Sigmoid colon (tissue), 6 donors: ENCODE measurements at regions not wholly inside any gene's neighbourhood (a gene's known extent, or its start where the extent isn't known, plus 50 kb on each side); places are given as distances from the start of the nearest gene placed in this dataset.

Experiments
- DNase-seq: peaks from one replicate; pipeline ENCODE4 v3.0.0-alpha.2; 2019
- H3K27ac ChIP-seq, 4 donors: fragments of 200-600 bp; sonication (generic); one replicate each; pipeline ENCODE4 v1.5.1; 2016 to 2019; ENCODE audit warnings: mild to moderate bottlenecking in 1 of 4
- H3K27me3 ChIP-seq, 3 donors: fragments of 200-600 bp; sonication (generic); one replicate each; pipeline ENCODE4 v1.5.1; 2019; ENCODE audit warnings: mild to moderate bottlenecking in 1 of 3
- H3K36me3 ChIP-seq, 4 donors: fragments of 200-600 bp; sonication (generic); one replicate each; pipeline ENCODE4 v1.5.1; 2016 to 2019
- H3K4me1 ChIP-seq, 4 donors: fragments of 200-600 bp; sonication (generic); one replicate each; pipeline ENCODE4 v1.5.1; 2017 to 2019
- H3K4me3 ChIP-seq, 4 donors: fragments of 200-600 bp; sonication (generic); one replicate each; pipeline ENCODE4 v1.5.1; 2017 to 2019; ENCODE audit warnings: mild to moderate bottlenecking in 2 of 4, moderate library complexity in 1 of 4
- H3K9me3 ChIP-seq, 4 donors: fragments of 200-600 bp in 3 of 4; sonication (generic) in 3 of 4; one replicate each; pipeline versions ENCODE4 v1.5.1 to v1.6.1; 2013 to 2019
- CTCF ChIP-seq, 4 experiments: fragments of 450-650 bp in 3 of 4; fragments of 200-600 bp in 1 of 4; IDR thresholded peaks; one replicate each; pipeline ENCODE4 v1.5.1; 2016 to 2019; ENCODE audit warnings: antibody characterized with exemption in 4 of 4, mild to moderate bottlenecking in 3 of 4, moderate library complexity in 2 of 4
- EP300 ChIP-seq, 4 donors: sonication (generic); formaldehyde crosslinking; IDR thresholded peaks; one replicate each; pipeline ENCODE4 v1.6.1; 2017; ENCODE audit warnings: antibody characterized with exemption in 4 of 4
- POLR2A ChIP-seq, 2 donors: fragments of 450-650 bp; IDR thresholded peaks; one replicate each; pipeline ENCODE4 v1.6.1; 2016; ENCODE audit warnings: antibody characterized with exemption in 2 of 2, mild to moderate bottlenecking in 2 of 2, moderate library complexity in 2 of 2
- POLR2AphosphoS5 ChIP-seq, 4 donors: sonication (generic); formaldehyde crosslinking; IDR thresholded peaks; one replicate each; pipeline ENCODE4 v1.6.1; 2017; ENCODE audit warnings: antibody characterized with exemption in 4 of 4
- WGBS, 2 donors: extraction: QIAGEN DNeasy Blood & Tissue Kit; methylation state at CpG; one replicate each; pipeline ENCODE4 v1.1.7; 2013; 5-methylcytosine and 5-hydroxymethylcytosine counted together
- intact Hi-C: fragments of 100-400 bp; cut with DNase I; formaldehyde crosslinking; loops from one replicate; pipeline ENCODE4 v1.15.1; 2023
- donor health status: healthy with polysubstance abuse.
- donor health status: healthy.

DNA sequence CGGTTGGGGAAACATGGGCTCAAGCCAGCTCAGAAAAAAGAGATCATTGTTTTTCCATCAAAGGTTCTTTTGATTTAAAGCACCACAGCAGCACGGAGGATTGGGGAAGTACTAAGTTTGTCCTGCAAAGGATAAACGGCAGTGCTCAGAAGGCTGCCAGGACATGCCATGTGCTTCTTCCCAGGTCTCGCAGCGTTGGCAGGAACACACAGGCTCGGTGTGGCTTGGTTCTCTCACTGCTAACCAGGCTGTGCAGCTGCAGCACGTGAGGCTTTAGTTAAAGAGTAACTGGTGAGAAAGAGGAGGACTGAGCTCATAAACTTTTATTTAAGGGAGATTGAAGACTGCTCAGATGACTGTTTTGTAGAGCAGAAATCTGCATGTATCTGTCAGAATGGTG, 264.3 kb downstream of the TSN start:
- no peak for DNase-seq
- no peaks in the 10 kb centered on the region for H3K9me3 ChIP-seq
- H3K4me1 ChIP-seq = peaks cover 0 to 3% (median 0%) of the 10 kb centered on the region in 4 donors
- TF ChIP-seq POLR2AphosphoS5 (IDR thresholded peaks at IDR 0.05) (no peak), POLR2A (IDR thresholded peaks at IDR 0.05) (no peak), EP300 (IDR thresholded peaks at IDR 0.05) (no peak), CTCF (IDR thresholded peaks at IDR 0.05) (no peak)
- no peaks in the 10 kb centered on the region for H3K36me3 ChIP-seq
- intact Hi-C loops = no loop called here
- no peaks in the 10 kb centered on the region for H3K27me3 ChIP-seq
- no peak overlapping the region for H3K4me3 ChIP-seq
- no peak overlapping the region for H3K27ac ChIP-seq
- 6 to 13% methylated on average over 7 of the region's 7 CpGs for WGBS, 2 donors

GRCh38 chr2:122020377-122020776, 264.9 kb downstream of the TSN start:
- no peak for DNase-seq
- no peak for TF ChIP-seq EP300 (IDR thresholded peaks at IDR 0.05)
- TF ChIP-seq POLR2AphosphoS5 (IDR thresholded peaks at IDR 0.05) = no peak
- TF ChIP-seq POLR2A (IDR thresholded peaks at IDR 0.05) = no peak
- TF ChIP-seq CTCF (IDR thresholded peaks at IDR 0.05) = no peak
- H3K4me3 ChIP-seq = no peak overlapping the region
- H3K27ac ChIP-seq = no peak overlapping the region
- H3K9me3 ChIP-seq = no peaks in the 10 kb centered on the region
- H3K27me3 ChIP-seq = no peaks in the 10 kb centered on the region
- intact Hi-C loops = no loop called here
- H3K36me3 ChIP-seq = no peaks in the 10 kb centered on the region
- peaks cover 0 to 3% (median 0%) of the 10 kb centered on the region in 4 donors for H3K4me1 ChIP-seq
- WGBS, 2 donors = 40 to 75% methylated on average over 5 of the region's 5 CpGs

DNA sequence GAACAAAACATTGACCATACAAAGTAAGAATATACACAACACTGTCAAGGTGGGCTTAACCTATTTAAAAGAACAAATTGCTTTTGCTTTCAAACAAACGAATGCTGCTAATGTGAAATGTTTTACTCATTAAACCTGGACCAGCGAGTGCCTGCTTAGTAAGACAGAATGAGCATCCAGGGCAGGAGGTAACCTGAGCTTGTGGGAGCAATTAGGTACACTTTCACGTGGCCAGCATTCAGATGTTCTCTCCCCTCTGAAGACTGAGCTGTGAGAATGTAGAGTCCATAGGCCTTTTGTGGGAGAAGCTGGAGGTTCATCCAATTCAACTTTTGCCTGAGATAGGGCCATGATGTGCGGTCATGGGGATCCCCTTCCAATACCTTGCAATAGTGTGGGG, 266.5 kb downstream of the TSN start:
- no peaks in the 10 kb centered on the region for H3K36me3 ChIP-seq
- H3K27ac ChIP-seq = no peak overlapping the region
- WGBS, 2 donors = 89 to 93% methylated on average over 4 of the region's 4 CpGs
- no peaks in the 10 kb centered on the region for H3K9me3 ChIP-seq
- intact Hi-C loops = no loop called here
- no peak overlapping the region for H3K4me3 ChIP-seq
- no peak for DNase-seq
- TF ChIP-seq EP300 (IDR thresholded peaks at IDR 0.05) (no peak), CTCF (IDR thresholded peaks at IDR 0.05) (no peak), POLR2A (IDR thresholded peaks at IDR 0.05) (no peak), POLR2AphosphoS5 (IDR thresholded peaks at IDR 0.05) (no peak)
- no peaks in the 10 kb centered on the region for H3K27me3 ChIP-seq
- H3K4me1 ChIP-seq = peaks cover 0 to 3% (median 0%) of the 10 kb centered on the region in 4 donors

- Histone ChIP-seq H3K4me1 (peaks cover 0 to 3% (median 0%) of the 10 kb centered on the region in 4 donors), H3K4me3 (no peak overlapping the region), H3K36me3 (no peaks in the 10 kb centered on the region), H3K27ac (no peak overlapping the region), H3K9me3 (no peaks in the 10 kb centered on the region), H3K27me3 (no peaks in the 10 kb centered on the region)
- no peak for TF ChIP-seq POLR2A (IDR thresholded peaks at IDR 0.05)
- no peak for TF ChIP-seq CTCF (IDR thresholded peaks at IDR 0.05)
- TF ChIP-seq POLR2AphosphoS5 (IDR thresholded peaks at IDR 0.05) = no peak
- no peak for TF ChIP-seq EP300 (IDR thresholded peaks at IDR 0.05)
- no peak for DNase-seq
- 65 to 70% methylated on average over 3 of the region's 3 CpGs for WGBS, 2 donors
- intact Hi-C loops = no loop called here
Measured at GRCh38 chr2:122022531-122022930, 267.1 kb downstream of the TSN start.
